Pulmonary artery endothelial cell (primary cell): ENCODE measurements at regions not wholly inside any gene's neighbourhood (a gene's known extent, or its start where the extent isn't known, plus 50 kb on each side); places are given as distances from the start of the nearest gene placed in this dataset.
"Not testable (repeated sequence)": the region's sequence is repeated elsewhere in the genome, so short reads cannot be mapped to it uniquely, and the experiment has no call there.

ENCODE experiments used
- DNase-seq: peaks from one replicate; pipeline ENCODE4 v3.0.0-alpha.2; 2011; ENCODE audit warnings: low read depth, low spot score

- DNase-seq: no peak
Observed at GRCh38 chr5:104533498-104533897, 970.9 kb upstream of the NUDT12 start.

GRCh38 chr5:104526866-104527265 is 964.3 kb upstream of the NUDT12 start:
- DNase-seq: no peak

GRCh38 chr5:104513640-104514072 is 951.1 kb upstream of the NUDT12 start:
- DNase-seq: no peak

GRCh38 chr5:104513121-104513602 is 950.6 kb upstream of the NUDT12 start:
- DNase-seq: no peak

GRCh38 chr5:104512063-104512825 is 949.7 kb upstream of the NUDT12 start:
- no peak for DNase-seq

- DNase-seq: no peak
Observed at GRCh38 chr5:104498281-104498680, 935.7 kb upstream of the NUDT12 start.

- no peak for DNase-seq
Observed at GRCh38 chr5:104494083-104494482, 931.5 kb upstream of the NUDT12 start.

GRCh38 chr5:104472811-104473210 is 910.2 kb upstream of the NUDT12 start:
- no peak for DNase-seq

GRCh38 chr5:104456122-104456521 is 893.5 kb upstream of the NUDT12 start:
- no peak for DNase-seq

GRCh38 chr5:104452550-104452949 is 890.0 kb upstream of the NUDT12 start:
- DNase-seq: no peak

- DNase-seq: not testable (repeated sequence)
Observed at GRCh38 chr5:104451911-104452310, 889.3 kb upstream of the NUDT12 start.

GRCh38 chr5:104444656-104445055 is 882.1 kb upstream of the NUDT12 start:
- DNase-seq: no peak

GRCh38 chr5:104443706-104444105 is 881.1 kb upstream of the NUDT12 start:
- no peak for DNase-seq

- no peak for DNase-seq
Observed at GRCh38 chr5:104431981-104432380, 869.4 kb upstream of the NUDT12 start.

- DNase-seq: no peak
Observed at GRCh38 chr5:104431002-104431620, 868.5 kb upstream of the NUDT12 start.

- DNase-seq: no peak
Observed at GRCh38 chr5:104429911-104430310, 867.3 kb upstream of the NUDT12 start.

- DNase-seq: no peak
Observed at GRCh38 chr5:104421431-104421830, 858.8 kb upstream of the NUDT12 start.

- no peak for DNase-seq
Observed at GRCh38 chr5:104418056-104418455, 855.5 kb upstream of the NUDT12 start.

- DNase-seq: no peak
Observed at GRCh38 chr5:104412649-104413240, 850.2 kb upstream of the NUDT12 start.

GRCh38 chr5:104400941-104401340 is 838.4 kb upstream of the NUDT12 start:
- no peak for DNase-seq

GRCh38 chr5:104385906-104386305 is 823.3 kb upstream of the NUDT12 start:
- DNase-seq: no peak

- no peak for DNase-seq
Observed at GRCh38 chr5:104375345-104375744, 812.8 kb upstream of the NUDT12 start.

GRCh38 chr5:104372796-104373195 is 810.2 kb upstream of the NUDT12 start:
- DNase-seq: no peak
